Stomach (tissue), 8 donors: ENCODE measurements at regions not wholly inside any gene's neighbourhood (a gene's known extent, or its start where the extent isn't known, plus 50 kb on each side); places are given as distances from the start of the nearest gene placed in this dataset.

Experiments used
- DNase-seq, 2 donors: peaks; one replicate each; pipeline versions ENCODE4 v3.0.0 to v3.0.0-alpha.2; 2013 to 2019
- H3K27ac ChIP-seq, 5 donors: fragments of 200-600 bp in 4 of 5; sonication (generic) in 4 of 5; one replicate each; pipeline ENCODE4 v1.5.1; 2013 to 2019; ENCODE audit warnings: mild to moderate bottlenecking in 1 of 5, moderate library complexity in 1 of 5
- H3K27me3 ChIP-seq, 3 donors: fragments of 200-600 bp; sonication (generic); one replicate each; pipeline ENCODE4 v1.5.1; 2017 to 2019; ENCODE audit warnings: mixed run types in 1 of 3
- H3K36me3 ChIP-seq, 4 donors: fragments of 200-600 bp; sonication (generic); 1 replicate in 3 of 4; 2 replicates in 1 of 4; pipeline ENCODE4 v1.5.1; 2016 to 2019
- H3K4me1 ChIP-seq, 4 donors: fragments of 200-600 bp; sonication (generic); one replicate each; pipeline ENCODE4 v1.5.1; 2016 to 2019
- H3K4me3 ChIP-seq, 4 donors: fragments of 200-600 bp; sonication (generic) in 3 of 4; one replicate each; pipeline ENCODE4 v1.5.1; 2016 to 2019; ENCODE audit warnings: mild to moderate bottlenecking in 1 of 4
- H3K9me3 ChIP-seq, 4 donors: fragments of 200-600 bp; sonication (generic); one replicate each; pipeline ENCODE4 v1.5.1; 2016 to 2019
- CTCF ChIP-seq, 7 experiments: fragments of 450-650 bp in 4 of 7; fragments of 200-600 bp in 3 of 7; sonication (generic) in 3 of 7; IDR thresholded peaks; one replicate each; pipeline ENCODE4 v1.5.1; 2016 to 2019; ENCODE audit warnings: antibody characterized with exemption in 7 of 7, control low read depth in 2 of 7, mild to moderate bottlenecking in 1 of 7
- EP300 ChIP-seq: sonication (generic); formaldehyde crosslinking; IDR thresholded peaks from one replicate; pipeline ENCODE4 v1.6.1; 2017; ENCODE audit warnings: antibody characterized with exemption
- POLR2A ChIP-seq, 4 donors: fragments of 450-650 bp; IDR thresholded peaks; one replicate each; pipeline ENCODE4 v1.6.1; 2016; ENCODE audit warnings: antibody characterized with exemption in 4 of 4, control low read depth in 2 of 4, mild to moderate bottlenecking in 1 of 4, moderate library complexity in 1 of 4
- POLR2AphosphoS5 ChIP-seq, 3 donors: sonication (generic); formaldehyde crosslinking; IDR thresholded peaks; one replicate each; pipeline ENCODE4 v1.6.1; 2016; ENCODE audit warnings: antibody characterized with exemption in 3 of 3
- WGBS, 5 donors: extraction: QIAGEN DNeasy Blood & Tissue Kit in 3 of 5; methylation state at CpG; one replicate each; pipeline versions ENCODE4 v1.1.5 to v1.1.7; 2013 to 2018; 5-methylcytosine and 5-hydroxymethylcytosine counted together
- intact Hi-C: fragments of 100-400 bp; cut with DNase I; formaldehyde crosslinking; loops from one replicate; pipeline ENCODE4 v1.15.1; 2023; ENCODE audit warnings: low total_unique reads
- donor health status: healthy with polysubstance abuse.
- donor health status: Bipolar disorder and iron deficiency.
- donor health status: healthy.

- intact Hi-C loops, result no loop called here
- H3K9me3 ChIP-seq, result no peaks in the 10 kb centered on the region
- no peaks in the 10 kb centered on the region for H3K27me3 ChIP-seq
- H3K27ac ChIP-seq, result no peak overlapping the region
- DNase-seq, result no peak
- TF ChIP-seq POLR2AphosphoS5 (IDR thresholded peaks at IDR 0.05), result no peak
- TF ChIP-seq POLR2A (IDR thresholded peaks at IDR 0.05), result no peak
- TF ChIP-seq EP300, result no peak
- WGBS, 5 donors, result 59 to 78% (median 70%) methylated on average over 4 of the region's 4 CpGs
- H3K4me3 ChIP-seq, result no peak overlapping the region
- no peaks in the 10 kb centered on the region for H3K36me3 ChIP-seq
- no peaks in the 10 kb centered on the region for H3K4me1 ChIP-seq
These were observed 445.7 kb upstream of the TRIB2 start for GRCh38 chr2:12270876-12271588.

DNA sequence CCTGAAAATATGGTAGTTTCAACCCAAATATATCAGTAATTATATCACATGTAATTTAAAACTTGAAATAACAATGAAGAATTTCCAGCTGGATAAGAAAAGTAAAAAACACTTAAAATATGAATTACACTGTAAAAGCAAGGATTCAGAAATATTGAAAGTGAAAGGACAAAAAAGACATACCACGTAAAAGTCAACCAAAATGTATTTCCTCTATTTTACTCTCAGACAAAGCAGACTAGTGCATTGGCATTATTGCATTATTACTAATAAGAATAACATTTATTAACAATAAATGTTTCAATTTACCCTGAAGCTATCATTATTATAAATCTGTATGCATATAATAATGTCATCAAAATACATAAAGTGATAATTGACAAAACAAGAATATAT, 445.1 kb upstream of the TRIB2 start:
- Histone ChIP-seq H3K4me3 (no peak overlapping the region), H3K36me3 (no peaks in the 10 kb centered on the region), H3K27ac (no peak overlapping the region), H3K9me3 (no peaks in the 10 kb centered on the region), H3K4me1 (no peaks in the 10 kb centered on the region), H3K27me3 (no peaks in the 10 kb centered on the region)
- TF ChIP-seq POLR2AphosphoS5 (IDR thresholded peaks at IDR 0.05) (no peak), POLR2A (IDR thresholded peaks at IDR 0.05) (no peak), EP300 (no peak), CTCF (IDR thresholded peaks at IDR 0.05) (no peak)
- WGBS, 5 donors, result 63 to 81% (median 76%) methylated on average over 1 of the region's 1 CpG
- intact Hi-C loops, result no loop called here
- no peak for DNase-seq

GRCh38 chr2:12273111-12273510, 443.6 kb upstream of the TRIB2 start:
- 0 to 46% (median 33%) methylated on average over 1 of the region's 1 CpG for WGBS, 5 donors
- Histone ChIP-seq H3K27me3 (no peaks in the 10 kb centered on the region), H3K36me3 (no peaks in the 10 kb centered on the region), H3K4me3 (no peak overlapping the region), H3K9me3 (no peaks in the 10 kb centered on the region), H3K27ac (no peak overlapping the region), H3K4me1 (no peaks in the 10 kb centered on the region)
- no peak for DNase-seq
- TF ChIP-seq POLR2A (IDR thresholded peaks at IDR 0.05), result no peak
- no peak for TF ChIP-seq EP300
- TF ChIP-seq POLR2AphosphoS5 (IDR thresholded peaks at IDR 0.05), result no peak
- no peak for TF ChIP-seq CTCF (IDR thresholded peaks at IDR 0.05)
- intact Hi-C loops, result no loop called here

- H3K9me3 ChIP-seq, result no peaks in the 10 kb centered on the region
- H3K4me1 ChIP-seq, result no peaks in the 10 kb centered on the region
- no peaks in the 10 kb centered on the region for H3K27me3 ChIP-seq
- no peak overlapping the region for H3K27ac ChIP-seq
- TF ChIP-seq POLR2AphosphoS5 (IDR thresholded peaks at IDR 0.05) (no peak), POLR2A (IDR thresholded peaks at IDR 0.05) (no peak), CTCF (IDR thresholded peaks at IDR 0.05) (no peak), EP300 (no peak)
- intact Hi-C loops, result no loop called here
- no peak overlapping the region for H3K4me3 ChIP-seq
- H3K36me3 ChIP-seq, result no peaks in the 10 kb centered on the region
- 83 to 98% (median 95%) methylated on average over 1 of the region's 1 CpG for WGBS, 5 donors
- no peak for DNase-seq
These were observed 442.1 kb upstream of the TRIB2 start for GRCh38 chr2:12274591-12274990.
